ENCODE measurements at regions not wholly inside any gene's neighbourhood (a gene's known extent, or its start where the extent isn't known, plus 50 kb on each side); places are given as distances from the start of the nearest gene placed in this dataset.
"Not testable (repeated sequence)": the region's sequence is repeated elsewhere in the genome, so short reads cannot be mapped to it uniquely, and the experiment has no call there.

DNA sequence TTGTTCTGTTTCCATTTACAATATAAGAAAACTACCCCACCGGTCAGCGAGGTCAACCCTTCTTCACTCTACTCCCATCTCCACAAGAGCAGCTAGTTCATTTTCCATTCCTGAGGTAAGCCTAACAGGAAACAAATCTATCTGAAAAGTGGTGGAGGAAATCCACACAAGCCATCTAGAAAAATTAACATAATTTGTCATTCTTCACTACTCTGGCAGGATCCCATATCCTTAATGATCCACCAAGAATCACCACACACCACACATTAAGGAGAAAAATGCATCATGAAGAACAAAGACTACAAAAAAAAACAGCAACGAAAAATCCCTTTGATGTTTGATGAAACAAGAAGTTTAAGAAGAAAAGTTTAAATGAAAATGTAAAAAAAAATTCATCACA, 1771.0 kb downstream of the EFNA5 start:
- DNase-seq (ENCODE audit: low spot score), result no peak

- no peak for DNase-seq (ENCODE audit: low spot score)
Observed at GRCh38 chr5:105898183-105898582, 1772.6 kb downstream of the EFNA5 start.

DNA sequence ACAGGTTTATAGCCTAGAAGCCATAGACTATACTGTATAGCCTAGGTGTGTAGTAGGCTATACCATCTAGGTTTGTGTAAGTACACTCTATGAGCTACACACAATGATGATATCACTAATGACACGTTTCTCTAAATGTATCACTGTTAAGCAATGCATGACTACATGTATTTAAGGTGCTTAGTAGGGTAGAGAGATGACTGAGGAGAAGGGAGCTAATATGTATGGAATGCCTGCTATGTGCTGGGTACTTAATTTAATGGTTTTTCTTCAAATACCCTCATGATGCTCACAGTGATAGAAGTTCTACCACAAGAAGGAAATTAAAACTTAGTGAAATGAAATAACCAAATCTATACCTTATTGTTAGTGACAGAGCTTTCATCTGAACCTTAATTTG, 1785.5 kb downstream of the EFNA5 start:
- DNase-seq (ENCODE audit: low spot score), result no peak

DNA sequence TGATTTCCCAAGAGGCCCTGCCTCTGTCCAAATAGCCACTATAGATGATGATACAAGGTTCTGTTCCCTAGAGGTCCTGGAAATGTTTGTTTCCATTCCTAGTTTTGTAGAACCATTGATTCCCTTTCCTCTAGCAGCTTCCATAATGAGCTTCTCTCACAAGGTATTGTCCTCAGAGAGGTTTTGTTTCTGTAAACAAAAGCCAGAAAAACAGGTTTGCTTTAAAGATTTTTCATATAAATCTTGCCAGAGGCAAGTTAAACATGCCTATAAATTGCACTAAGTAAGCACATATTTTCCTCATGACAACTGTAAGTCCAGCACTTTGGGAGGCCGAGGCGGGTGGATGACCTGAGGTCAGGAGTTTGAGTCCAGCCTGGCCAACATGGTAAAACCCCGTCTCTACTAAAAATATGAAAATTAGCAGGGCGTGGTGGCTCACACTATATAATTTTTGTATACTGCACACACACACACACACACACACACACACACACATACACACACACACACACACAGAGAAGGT, 1787.7 kb downstream of the EFNA5 start:
- no peak for DNase-seq (ENCODE audit: low spot score)

DNA sequence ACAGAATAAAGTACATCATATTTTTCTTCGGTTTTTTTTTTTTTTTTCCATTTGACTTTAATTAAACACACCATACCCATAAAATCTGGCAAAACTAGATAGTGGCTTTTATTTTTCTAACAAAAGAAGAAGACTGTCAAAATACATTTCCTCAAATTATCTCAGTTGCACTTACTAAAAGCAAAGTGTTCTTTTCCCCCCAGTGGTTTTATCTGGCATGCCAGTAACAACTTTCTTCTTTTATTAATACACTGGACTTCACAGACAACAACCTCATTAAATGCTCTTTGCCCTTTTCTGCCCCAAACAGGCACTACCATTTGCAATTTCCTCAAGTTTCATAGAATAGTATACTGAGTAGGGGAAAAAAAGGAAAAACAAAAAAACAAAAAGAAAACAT, 1792.3 kb downstream of the EFNA5 start:
- DNase-seq (ENCODE audit: low spot score), result no peak

DNA sequence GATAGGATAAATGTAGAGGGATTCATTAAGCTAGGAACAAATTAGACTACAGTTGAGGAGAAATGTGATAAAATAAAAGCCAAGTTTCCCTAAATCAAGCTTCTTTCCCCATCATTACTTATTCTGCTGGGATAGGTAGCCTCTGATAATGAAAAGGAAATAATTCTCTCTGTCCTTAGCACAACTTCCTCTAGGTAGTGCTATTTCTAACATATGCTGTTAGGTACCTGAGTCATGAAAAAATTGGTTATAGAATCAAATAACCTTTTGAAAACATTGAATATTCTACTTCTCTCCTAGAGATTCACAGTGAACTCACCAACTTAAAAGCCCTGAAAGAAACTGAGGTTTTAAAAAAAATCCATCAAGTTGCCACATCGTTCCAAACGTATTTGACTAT, 1793.1 kb downstream of the EFNA5 start:
- no peak for DNase-seq (ENCODE audit: low spot score)

DNA sequence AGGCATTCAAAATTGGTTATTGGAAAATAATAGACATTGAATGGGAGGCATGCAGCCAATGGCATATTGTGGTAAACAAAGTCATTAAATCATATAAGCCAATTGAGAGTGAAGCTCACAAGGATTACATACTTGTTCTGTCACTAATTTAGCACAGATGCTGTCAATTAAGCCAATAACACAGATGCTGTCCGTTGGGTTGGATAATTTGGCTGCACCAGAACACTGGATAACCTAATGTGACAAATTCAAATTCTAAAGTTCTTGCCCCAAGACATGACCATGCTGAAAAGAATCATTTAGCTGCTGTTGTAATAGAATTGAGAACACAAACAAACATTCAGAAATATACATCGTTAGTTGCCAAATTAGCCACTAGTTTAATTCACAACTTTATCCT, 1796.4 kb downstream of the EFNA5 start:
- no peak for DNase-seq (ENCODE audit: low spot score)

DNA sequence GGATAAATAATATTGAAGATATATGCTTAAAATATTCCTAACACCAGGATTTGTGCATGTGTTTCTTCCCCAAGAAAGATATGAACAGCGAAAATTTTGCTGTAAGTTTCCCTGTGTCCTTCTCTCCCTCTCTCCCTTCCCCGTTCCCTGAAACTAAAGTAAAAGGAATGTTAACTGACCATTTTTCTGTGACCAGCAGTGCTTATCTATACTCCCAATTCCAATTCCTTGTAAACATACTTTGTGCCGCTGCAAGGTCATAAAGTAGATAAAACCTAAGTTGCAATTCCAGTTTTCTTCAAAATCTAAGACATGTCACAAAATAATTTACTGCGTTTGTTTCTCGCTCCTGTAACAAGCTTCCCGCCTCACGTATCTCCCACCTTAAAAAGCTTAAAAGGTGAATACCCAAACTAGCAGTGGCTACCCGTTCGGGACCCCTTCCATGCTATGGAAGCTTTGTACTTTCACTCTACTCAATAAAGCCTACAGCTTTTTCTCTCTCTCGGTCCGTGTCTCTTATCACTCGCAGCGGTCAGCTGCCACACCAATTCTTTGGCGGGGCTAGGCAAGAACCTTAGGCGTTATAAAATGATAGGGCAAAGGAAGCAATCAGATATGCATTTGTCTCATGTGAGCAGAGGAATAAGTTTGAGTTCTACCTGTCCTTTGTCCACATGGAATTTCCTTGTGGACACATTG, 1798.0 kb downstream of the EFNA5 start:
- no peak for DNase-seq (ENCODE audit: low spot score)

GRCh38 chr5:105868038-105868780, 1802.5 kb downstream of the EFNA5 start:
- DNase-seq (ENCODE audit: low spot score), result no peak

DNA sequence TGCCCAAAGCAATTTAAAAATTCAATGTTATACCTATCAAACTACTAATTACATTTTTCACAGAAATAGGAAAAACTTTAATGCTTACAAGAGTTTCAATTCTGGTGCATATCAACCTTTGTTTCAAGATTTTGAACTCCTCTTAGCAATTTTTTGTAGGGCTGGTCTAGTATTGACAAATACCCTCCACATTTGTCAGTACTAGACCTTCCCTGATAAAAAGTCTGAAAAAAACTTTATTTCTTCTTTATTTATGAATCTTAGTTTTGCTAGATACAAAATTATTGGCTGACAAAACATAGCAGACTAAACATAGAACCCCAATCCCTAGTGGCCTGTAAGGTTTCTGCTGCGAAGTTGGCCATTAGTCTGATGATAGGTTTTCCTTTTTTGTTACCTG, 1804.9 kb downstream of the EFNA5 start:
- DNase-seq (ENCODE audit: low spot score), result no peak

DNA sequence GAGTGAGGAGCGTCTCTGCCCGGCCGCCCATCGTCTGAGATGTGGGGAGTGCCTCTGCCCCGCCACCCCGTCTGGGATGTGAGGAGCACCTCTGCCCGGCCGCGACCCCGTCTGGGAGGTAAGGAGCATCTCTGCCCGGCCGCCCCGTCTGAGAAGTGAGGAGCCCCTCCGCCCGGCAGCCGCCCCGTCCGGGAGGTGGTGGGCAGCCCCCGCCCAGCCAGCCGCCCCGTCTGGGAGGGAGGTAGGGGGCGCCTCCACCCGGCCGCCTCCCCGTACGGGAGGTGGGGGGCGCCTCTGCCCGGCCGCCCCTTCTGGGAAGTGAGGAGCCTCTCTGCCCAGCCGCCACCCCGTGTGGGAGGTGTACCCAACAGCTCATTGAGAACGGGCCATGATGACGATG, 1811.4 kb downstream of the EFNA5 start:
- DNase-seq (ENCODE audit: low spot score), result not testable (repeated sequence)

GRCh38 chr5:105849701-105850100, 1821.0 kb downstream of the EFNA5 start:
- DNase-seq (ENCODE audit: low spot score), result no peak

- no peak for DNase-seq (ENCODE audit: low spot score)
Observed at GRCh38 chr5:105840800-105841199, 1829.9 kb downstream of the EFNA5 start.

- DNase-seq (ENCODE audit: low spot score), result no peak
Observed at GRCh38 chr5:105836887-105837286, 1833.8 kb downstream of the EFNA5 start.

- no peak for DNase-seq (ENCODE audit: low spot score)
Observed at GRCh38 chr5:105836268-105836667, 1834.5 kb downstream of the EFNA5 start.

- DNase-seq (ENCODE audit: low spot score), result no peak
Observed at GRCh38 chr5:105828821-105829220, 1841.9 kb downstream of the EFNA5 start.

DNA sequence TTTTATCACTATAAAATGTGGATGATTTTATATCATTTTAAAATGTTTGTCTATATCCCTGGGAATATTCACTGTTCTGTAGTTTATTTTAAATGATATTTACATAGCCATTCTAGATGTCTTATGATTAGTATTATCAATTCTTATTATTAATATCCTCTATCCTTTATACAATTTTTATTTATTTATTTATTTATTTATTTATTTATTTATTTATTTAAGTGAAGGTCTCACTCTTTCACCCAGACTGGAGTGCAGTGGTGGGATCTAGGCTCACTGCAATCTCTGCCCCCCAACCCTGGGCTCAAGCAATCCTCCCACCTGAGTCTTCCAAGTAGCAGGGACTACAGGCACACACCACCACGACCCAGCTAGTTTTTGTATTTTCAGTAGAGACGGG, 1848.9 kb downstream of the EFNA5 start:
- DNase-seq (ENCODE audit: low spot score), result no peak

- DNase-seq (ENCODE audit: low spot score), result no peak
Observed at GRCh38 chr5:105817914-105818313, 1852.8 kb downstream of the EFNA5 start.

GRCh38 chr5:105817416-105817815, 1853.3 kb downstream of the EFNA5 start:
- no peak for DNase-seq (ENCODE audit: low spot score)

DNA sequence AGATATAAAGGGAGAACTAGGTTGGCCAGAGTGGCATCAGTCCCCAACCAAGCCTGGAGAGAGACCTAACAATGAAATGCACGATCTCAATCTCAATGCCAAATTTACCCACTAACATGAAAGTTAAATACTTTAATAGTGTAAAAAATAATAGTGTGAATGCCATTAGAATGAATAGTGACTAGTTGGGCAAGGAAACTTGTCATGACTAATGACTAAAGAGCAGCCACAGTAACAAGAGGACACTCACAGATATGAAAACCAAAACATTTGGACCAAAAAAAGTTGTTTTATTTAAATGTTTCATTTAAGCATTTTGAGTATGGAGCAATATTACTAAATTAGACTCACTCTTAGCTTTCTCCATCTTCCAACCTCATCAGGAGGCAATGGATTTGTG, 1853.8 kb downstream of the EFNA5 start:
- no peak for DNase-seq (ENCODE audit: low spot score)

- DNase-seq (ENCODE audit: low spot score), result no peak
Observed at GRCh38 chr5:105812304-105812703, 1858.4 kb downstream of the EFNA5 start.

- DNase-seq (ENCODE audit: low spot score), result no peak
Observed at GRCh38 chr5:105807951-105808350, 1862.8 kb downstream of the EFNA5 start.

- DNase-seq (ENCODE audit: low spot score), result no peak
Observed at GRCh38 chr5:105807290-105807689, 1863.4 kb downstream of the EFNA5 start.

- no peak for DNase-seq (ENCODE audit: low spot score)
Observed at GRCh38 chr5:105806596-105806995, 1864.1 kb downstream of the EFNA5 start.

Data from hematopoietic multipotent progenitor cell treated with erythropoietin and hydrocortisone succinate and interleukin-3 and kit ligand, for 17 days (in vitro differentiated cells).